Calu3 (cell line): ENCODE measurements at regions not wholly inside any gene's neighbourhood (a gene's known extent, or its start where the extent isn't known, plus 50 kb on each side); places are given as distances from the start of the nearest gene placed in this dataset.

Source experiments
- BruUV-seq: library from RNA; stranded (reverse); fragments of 400-500 nt; replicated peaks from 2 replicates; lab custom pipeline; 2021; lab: Mats Ljungman, UMichigan
- CTCF ChIA-PET: fragments of 300-600 bp; sonication (Branson Sonifier 250); formaldehyde crosslinking; loops from one replicate; lab custom pipeline; 2022; ENCODE audit warnings: antibody characterized with exemption; lab: Charles Lee
- DNase-seq: peaks from one replicate; pipeline ENCODE4 v3.0.0; 2022
- H3K27ac Mint-ChIP-seq: one replicate; pipeline ENCODE4 v1.8.0; 2022; ENCODE audit warnings: mixed read lengths; ENCODE audit not compliant: unreplicated experiment
- H3K27me3 Mint-ChIP-seq: one replicate; pipeline ENCODE4 v1.8.0; 2022; ENCODE audit warnings: mixed read lengths; ENCODE audit not compliant: unreplicated experiment
- H3K36me3 Mint-ChIP-seq: one replicate; pipeline ENCODE4 v1.8.0; 2022; ENCODE audit warnings: mild to moderate bottlenecking, moderate library complexity, mixed read lengths; ENCODE audit not compliant: insufficient read depth, unreplicated experiment
- H3K4me1 Mint-ChIP-seq: one replicate; pipeline ENCODE4 v1.8.0; 2022; ENCODE audit warnings: mild to moderate bottlenecking, low read depth, mixed read lengths; ENCODE audit not compliant: unreplicated experiment
- H3K4me3 Mint-ChIP-seq: one replicate; pipeline ENCODE4 v1.8.0; 2022; ENCODE audit warnings: mild to moderate bottlenecking, low read depth, moderate library complexity, mixed read lengths; ENCODE audit not compliant: unreplicated experiment
- H3K9me3 Mint-ChIP-seq: one replicate; pipeline ENCODE4 v1.8.0; 2022; ENCODE audit warnings: low read depth, mixed read lengths; ENCODE audit not compliant: unreplicated experiment
- intact Hi-C: fragments of 100-400 bp; cut with micrococcal nuclease; formaldehyde crosslinking; loops from one replicate; pipeline ENCODE4 v1.10.0; 2022; ENCODE audit not compliant: unreplicated experiment
- TF ChIP-seq, protein P1 (sequence below): fragments of 200-600 bp; IDR thresholded peaks from one replicate; pipeline ENCODE4 v1.8.0; 2022; ENCODE audit warnings: antibody characterized with exemption; ENCODE audit not compliant: unreplicated experiment

GRCh38 chr4:66197451-66197850 is 527.2 kb upstream of the EPHA5 start:
- H3K4me1 Mint-ChIP-seq, result no peaks in the 10 kb centered on the region
- H3K9me3 Mint-ChIP-seq, result no peaks in the 10 kb centered on the region
- TF ChIP-seq, protein P1, sequence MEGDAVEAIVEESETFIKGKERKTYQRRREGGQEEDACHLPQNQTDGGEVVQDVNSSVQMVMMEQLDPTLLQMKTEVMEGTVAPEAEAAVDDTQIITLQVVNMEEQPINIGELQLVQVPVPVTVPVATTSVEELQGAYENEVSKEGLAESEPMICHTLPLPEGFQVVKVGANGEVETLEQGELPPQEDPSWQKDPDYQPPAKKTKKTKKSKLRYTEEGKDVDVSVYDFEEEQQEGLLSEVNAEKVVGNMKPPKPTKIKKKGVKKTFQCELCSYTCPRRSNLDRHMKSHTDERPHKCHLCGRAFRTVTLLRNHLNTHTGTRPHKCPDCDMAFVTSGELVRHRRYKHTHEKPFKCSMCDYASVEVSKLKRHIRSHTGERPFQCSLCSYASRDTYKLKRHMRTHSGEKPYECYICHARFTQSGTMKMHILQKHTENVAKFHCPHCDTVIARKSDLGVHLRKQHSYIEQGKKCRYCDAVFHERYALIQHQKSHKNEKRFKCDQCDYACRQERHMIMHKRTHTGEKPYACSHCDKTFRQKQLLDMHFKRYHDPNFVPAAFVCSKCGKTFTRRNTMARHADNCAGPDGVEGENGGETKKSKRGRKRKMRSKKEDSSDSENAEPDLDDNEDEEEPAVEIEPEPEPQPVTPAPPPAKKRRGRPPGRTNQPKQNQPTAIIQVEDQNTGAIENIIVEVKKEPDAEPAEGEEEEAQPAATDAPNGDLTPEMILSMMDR, result no peak
- no peak for DNase-seq
- no peaks in the 10 kb centered on the region for H3K36me3 Mint-ChIP-seq
- CTCF ChIA-PET, result no interaction called here
- intact Hi-C loops, result no loop called here
- H3K27me3 Mint-ChIP-seq, result no peaks in the 10 kb centered on the region
- BruUV-seq, result no TSS peak
- no peak overlapping the region for H3K4me3 Mint-ChIP-seq
- H3K27ac Mint-ChIP-seq, result no peak overlapping the region

DNA sequence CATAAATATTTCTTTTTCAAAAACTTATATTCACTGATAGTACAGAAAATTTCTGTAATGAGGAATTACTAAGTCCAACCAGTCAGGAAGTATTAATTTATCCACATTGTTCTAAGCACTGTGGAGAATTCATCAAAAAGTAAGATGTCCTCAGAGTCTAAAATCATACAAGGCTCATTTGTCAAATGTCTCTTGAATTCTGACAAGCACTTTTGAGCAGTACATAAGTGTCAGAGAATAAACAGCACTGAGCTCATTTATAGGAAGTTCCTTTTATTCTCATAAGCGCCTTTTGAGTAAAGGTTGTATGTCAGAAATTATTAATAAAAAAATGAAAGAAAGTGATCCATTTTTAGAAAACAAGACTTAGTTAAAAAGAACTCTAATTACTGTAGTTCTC is 523.2 kb upstream of the EPHA5 start:
- Mint-ChIP-seq H3K4me3 (no peak overlapping the region), H3K4me1 (no peaks in the 10 kb centered on the region), H3K9me3 (no peaks in the 10 kb centered on the region), H3K36me3 (no peaks in the 10 kb centered on the region), H3K27ac (no peak overlapping the region), H3K27me3 (no peaks in the 10 kb centered on the region)
- no peak for DNase-seq
- intact Hi-C loops, result no loop called here
- CTCF ChIA-PET, result no interaction called here
- BruUV-seq, result no TSS peak
- TF ChIP-seq, protein P1, result no peak

GRCh38 chr4:66187175-66187720 is 517.0 kb upstream of the EPHA5 start:
- intact Hi-C loops, result no loop called here
- Mint-ChIP-seq H3K27ac (no peak overlapping the region), H3K4me1 (no peaks in the 10 kb centered on the region), H3K36me3 (no peaks in the 10 kb centered on the region), H3K9me3 (no peaks in the 10 kb centered on the region), H3K27me3 (no peaks in the 10 kb centered on the region), H3K4me3 (no peak overlapping the region)
- DNase-seq, result no peak
- CTCF ChIA-PET, result no interaction called here
- TF ChIP-seq, protein P1, result no peak
- no TSS peak for BruUV-seq

- no peak overlapping the region for H3K4me3 Mint-ChIP-seq
- TF ChIP-seq, protein P1, result no peak
- no TSS peak for BruUV-seq
- H3K27me3 Mint-ChIP-seq, result no peaks in the 10 kb centered on the region
- H3K36me3 Mint-ChIP-seq, result no peaks in the 10 kb centered on the region
- no peak overlapping the region for H3K27ac Mint-ChIP-seq
- no peak for DNase-seq
- CTCF ChIA-PET, result no interaction called here
- intact Hi-C loops, result no loop called here
- peaks cover 4% of the 10 kb centered on the region for H3K9me3 Mint-ChIP-seq
- H3K4me1 Mint-ChIP-seq, result no peaks in the 10 kb centered on the region
These were observed 515.8 kb upstream of the EPHA5 start for GRCh38 chr4:66186095-66186494.
